Astrocyte of the spinal cord (primary cell): ENCODE measurements at regions not wholly inside any gene's neighbourhood (a gene's known extent, or its start where the extent isn't known, plus 50 kb on each side); places are given as distances from the start of the nearest gene placed in this dataset.

ENCODE experiments used
- DNase-seq: peaks from one replicate; pipeline ENCODE4 v3.0.0; 2011; ENCODE audit warnings: low read depth, low spot score
- H3K4me3 ChIP-seq: 2 replicates; pipeline ENCODE4 v1.5.1; 2011; ENCODE audit warnings: low read depth, mild to moderate bottlenecking, low read length, moderate library complexity
- CTCF ChIP-seq: IDR thresholded peaks from 2 replicates; pipeline ENCODE4 v1.5.1; 2012; ENCODE audit warnings: low read depth, mild to moderate bottlenecking, low read length, inconsistent platforms
- in situ Hi-C: cut with HindIII; loops from 2 replicates; pipeline ENCODE4 v1.10.0; 2017; ENCODE audit warnings: low sequenced_read_pairs

- no peak overlapping the region for H3K4me3 ChIP-seq
- no peak for TF ChIP-seq CTCF
- DNase-seq, result peak; percentile 1
- in situ Hi-C loops, result no loop called here
These were observed 154.6 kb downstream of the FMR1NB start for GRCh38 chrX:148135738-148136137.

GRCh38 chrX:148146121-148146520, 165.0 kb downstream of the FMR1NB start:
- in situ Hi-C loops, result no loop called here

GRCh38 chrX:148156986-148157385, 175.8 kb downstream of the FMR1NB start:
- in situ Hi-C loops, result no loop called here
- TF ChIP-seq CTCF, result no peak
- no peak overlapping the region for H3K4me3 ChIP-seq
- DNase-seq, result no peak

More at GRCh38 chrX:148146121-148146520, 165.0 kb downstream of the FMR1NB start:
- H3K4me3 ChIP-seq, result no peak overlapping the region
- TF ChIP-seq CTCF, result no peak
- no peak for DNase-seq

GRCh38 chrX:148159796-148160195, 178.7 kb downstream of the FMR1NB start:
- no peak for TF ChIP-seq CTCF
- in situ Hi-C loops, result no loop called here
- DNase-seq, result no peak
- no peak overlapping the region for H3K4me3 ChIP-seq

- no peak for DNase-seq
These were observed 180.6 kb downstream of the FMR1NB start for GRCh38 chrX:148161701-148162100.

GRCh38 chrX:148185631-148186030, 204.5 kb downstream of the FMR1NB start:
- TF ChIP-seq CTCF, result no peak
- no peak for DNase-seq
- H3K4me3 ChIP-seq, result no peak overlapping the region
- in situ Hi-C loops, result no loop called here

More at GRCh38 chrX:148161701-148162100, 180.6 kb downstream of the FMR1NB start:
- H3K4me3 ChIP-seq, result no peak overlapping the region
- TF ChIP-seq CTCF, result no peak
- in situ Hi-C loops, result no loop called here

- H3K4me3 ChIP-seq, result no peak overlapping the region
- no peak for DNase-seq
- TF ChIP-seq CTCF, result no peak
- in situ Hi-C loops, result no loop called here
These were observed 211.4 kb downstream of the FMR1NB start for GRCh38 chrX:148192547-148192946.
